ENCODE measurements at regions not wholly inside any gene's neighbourhood (a gene's known extent, or its start where the extent isn't known, plus 50 kb on each side); places are given as distances from the start of the nearest gene placed in this dataset.

GRCh38 chr20:24235296-24236175 lies 233.9 kb upstream of the SYNDIG1 start:
- TF ChIP-seq CTCF (IDR thresholded peaks at IDR 0.05) (no peak), EP300 (IDR thresholded peaks at IDR 0.05) (no peak), POLR2A (IDR thresholded peaks at IDR 0.05) (no peak)

Data from tibial nerve (tissue), 4 donors.